ENCODE measurements at regions not wholly inside any gene's neighbourhood (a gene's known extent, or its start where the extent isn't known, plus 50 kb on each side); places are given as distances from the start of the nearest gene placed in this dataset.

DNA sequence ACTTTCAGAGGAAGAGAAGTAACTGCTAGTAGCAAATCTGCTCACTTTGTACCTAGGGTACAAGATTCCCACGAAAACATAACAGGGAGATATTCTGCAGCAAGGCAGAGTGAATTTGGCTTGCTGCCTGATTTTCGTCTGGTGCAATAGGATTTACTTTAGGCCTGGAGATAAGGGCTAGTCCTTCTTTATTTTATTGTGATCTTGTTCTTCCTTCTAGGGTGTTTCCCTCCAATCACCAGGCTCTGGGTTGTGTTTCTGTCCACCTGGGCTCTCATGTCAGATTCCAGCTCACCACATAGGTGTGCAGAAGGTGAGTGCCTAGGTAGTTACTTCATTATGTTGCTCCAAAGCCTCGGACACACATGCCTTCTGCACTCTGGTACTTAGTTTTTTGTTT is 211.8 kb upstream of the RGMA start:
- Histone ChIP-seq H3K4me3 (replicated peaks; ENCODE audit: insufficient read depth, low read length) (no peak overlapping the region), H3K27ac (replicated peaks) (no peak overlapping the region), H3K27me3 (ENCODE audit: insufficient read depth, poor library complexity, severe bottlenecking) (no peaks in the 10 kb centered on the region)
- no peak for DNase-seq (ENCODE audit: low read depth in 1 of 2, low spot score in 1 of 2)
- TF ChIP-seq, protein P1, sequence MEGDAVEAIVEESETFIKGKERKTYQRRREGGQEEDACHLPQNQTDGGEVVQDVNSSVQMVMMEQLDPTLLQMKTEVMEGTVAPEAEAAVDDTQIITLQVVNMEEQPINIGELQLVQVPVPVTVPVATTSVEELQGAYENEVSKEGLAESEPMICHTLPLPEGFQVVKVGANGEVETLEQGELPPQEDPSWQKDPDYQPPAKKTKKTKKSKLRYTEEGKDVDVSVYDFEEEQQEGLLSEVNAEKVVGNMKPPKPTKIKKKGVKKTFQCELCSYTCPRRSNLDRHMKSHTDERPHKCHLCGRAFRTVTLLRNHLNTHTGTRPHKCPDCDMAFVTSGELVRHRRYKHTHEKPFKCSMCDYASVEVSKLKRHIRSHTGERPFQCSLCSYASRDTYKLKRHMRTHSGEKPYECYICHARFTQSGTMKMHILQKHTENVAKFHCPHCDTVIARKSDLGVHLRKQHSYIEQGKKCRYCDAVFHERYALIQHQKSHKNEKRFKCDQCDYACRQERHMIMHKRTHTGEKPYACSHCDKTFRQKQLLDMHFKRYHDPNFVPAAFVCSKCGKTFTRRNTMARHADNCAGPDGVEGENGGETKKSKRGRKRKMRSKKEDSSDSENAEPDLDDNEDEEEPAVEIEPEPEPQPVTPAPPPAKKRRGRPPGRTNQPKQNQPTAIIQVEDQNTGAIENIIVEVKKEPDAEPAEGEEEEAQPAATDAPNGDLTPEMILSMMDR (IDR thresholded peaks at IDR 0.05; ENCODE audit: insufficient read depth, low read length) = no peak
- no peak for TF ChIP-seq SPI1 (IDR thresholded peaks at IDR 0.05; ENCODE audit: borderline replicate concordance, low read depth)

DNA sequence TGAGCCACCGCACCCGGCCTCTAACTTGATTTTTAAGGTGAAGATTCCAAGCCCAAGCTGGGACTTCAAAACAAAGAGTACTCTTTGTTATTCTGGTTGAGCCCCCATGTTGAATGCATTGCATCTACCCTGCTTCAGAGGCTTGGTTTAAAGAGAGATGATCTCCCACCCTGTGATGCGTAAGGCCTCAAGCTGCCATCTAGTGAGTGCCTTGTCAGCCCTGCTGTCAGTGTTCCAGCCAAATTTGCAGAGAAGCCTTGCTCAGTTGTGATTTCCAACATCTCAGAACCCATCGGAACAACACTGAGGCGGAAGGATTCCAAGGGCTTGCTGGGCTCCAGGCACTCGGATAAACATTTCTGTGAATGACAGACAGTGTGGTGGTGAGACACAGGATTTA is 210.7 kb upstream of the RGMA start:
- H3K4me3 ChIP-seq (replicated peaks; ENCODE audit: insufficient read depth, low read length) = no peak overlapping the region
- no peaks in the 10 kb centered on the region for H3K27me3 ChIP-seq (ENCODE audit: insufficient read depth, poor library complexity, severe bottlenecking)
- no peak for DNase-seq (ENCODE audit: low read depth in 1 of 2, low spot score in 1 of 2)
- H3K27ac ChIP-seq (replicated peaks) = no peak overlapping the region
- TF ChIP-seq SPI1 (IDR thresholded peaks at IDR 0.05; ENCODE audit: borderline replicate concordance, low read depth) (no peak), POLR2AphosphoS5 (IDR thresholded peaks at IDR 0.05; ENCODE audit: low read depth) (no peak), REST (IDR thresholded peaks at IDR 0.05; ENCODE audit: insufficient replicate concordance, low read depth) (no peak), GABPA (IDR thresholded peaks at IDR 0.05; ENCODE audit: low read depth) (no peak)
- TF ChIP-seq, protein P1 (IDR thresholded peaks at IDR 0.05; ENCODE audit: insufficient read depth, low read length) = no peak

DNA sequence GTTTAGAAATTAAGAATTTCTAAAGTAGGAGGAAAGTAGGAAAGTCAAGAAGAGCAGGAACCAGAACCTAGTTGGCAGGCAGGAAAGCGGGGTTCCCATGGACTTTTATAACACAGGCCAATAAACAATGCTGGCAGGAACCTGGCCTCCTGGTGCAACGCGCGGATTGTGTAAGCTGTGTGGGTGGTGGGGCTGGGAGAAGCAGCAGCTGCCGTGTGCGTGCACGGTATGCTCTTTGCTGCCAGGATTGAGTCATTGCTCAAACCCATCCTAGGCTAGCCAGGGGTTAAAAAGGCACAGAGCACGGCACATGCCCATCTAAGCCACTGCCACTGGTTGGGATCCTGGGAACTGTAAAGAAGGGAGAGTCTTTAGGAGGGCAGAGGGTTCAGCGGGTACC is 209.9 kb upstream of the RGMA start:
- H3K27ac ChIP-seq (replicated peaks) = no peak overlapping the region
- no peak for TF ChIP-seq SPI1 (IDR thresholded peaks at IDR 0.05; ENCODE audit: borderline replicate concordance, low read depth)
- no peak for TF ChIP-seq GABPA (IDR thresholded peaks at IDR 0.05; ENCODE audit: low read depth)
- TF ChIP-seq POLR2AphosphoS5 (IDR thresholded peaks at IDR 0.05; ENCODE audit: low read depth) = peak; percentile 95
- TF ChIP-seq, protein P1 (IDR thresholded peaks at IDR 0.05; ENCODE audit: insufficient read depth, low read length) = no peak
- no peaks in the 10 kb centered on the region for H3K27me3 ChIP-seq (ENCODE audit: insufficient read depth, poor library complexity, severe bottlenecking)
- no peak overlapping the region for H3K4me3 ChIP-seq (replicated peaks; ENCODE audit: insufficient read depth, low read length)
- peak; percentile 18 to 78 for DNase-seq (ENCODE audit: low read depth in 1 of 2, low spot score in 1 of 2)

- H3K27me3 ChIP-seq (ENCODE audit: insufficient read depth, poor library complexity, severe bottlenecking) = no peaks in the 10 kb centered on the region
- TF ChIP-seq POLR2AphosphoS5 (IDR thresholded peaks at IDR 0.05; ENCODE audit: low read depth) (no peak), GABPA (IDR thresholded peaks at IDR 0.05; ENCODE audit: low read depth) (no peak), REST (IDR thresholded peaks at IDR 0.05; ENCODE audit: insufficient replicate concordance, low read depth) (no peak), SPI1 (IDR thresholded peaks at IDR 0.05; ENCODE audit: borderline replicate concordance, low read depth) (no peak)
- TF ChIP-seq, protein P1 (IDR thresholded peaks at IDR 0.05; ENCODE audit: insufficient read depth, low read length) = no peak
- H3K27ac ChIP-seq (replicated peaks) = no peak overlapping the region
- H3K4me3 ChIP-seq (replicated peaks; ENCODE audit: insufficient read depth, low read length) = no peak overlapping the region
- no peak for DNase-seq (ENCODE audit: low read depth in 1 of 2, low spot score in 1 of 2)
Measured at GRCh38 chr15:93296759-93297500, 207.9 kb upstream of the RGMA start.

Data from HL-60 (cell line).